ENCODE measurements at regions not wholly inside any gene's neighbourhood (a gene's known extent, or its start where the extent isn't known, plus 50 kb on each side); places are given as distances from the start of the nearest gene placed in this dataset.

- DNase-seq, result no peak
These were observed 268.4 kb upstream of the ATP11B start for GRCh38 chr3:182524711-182525401.

DNA sequence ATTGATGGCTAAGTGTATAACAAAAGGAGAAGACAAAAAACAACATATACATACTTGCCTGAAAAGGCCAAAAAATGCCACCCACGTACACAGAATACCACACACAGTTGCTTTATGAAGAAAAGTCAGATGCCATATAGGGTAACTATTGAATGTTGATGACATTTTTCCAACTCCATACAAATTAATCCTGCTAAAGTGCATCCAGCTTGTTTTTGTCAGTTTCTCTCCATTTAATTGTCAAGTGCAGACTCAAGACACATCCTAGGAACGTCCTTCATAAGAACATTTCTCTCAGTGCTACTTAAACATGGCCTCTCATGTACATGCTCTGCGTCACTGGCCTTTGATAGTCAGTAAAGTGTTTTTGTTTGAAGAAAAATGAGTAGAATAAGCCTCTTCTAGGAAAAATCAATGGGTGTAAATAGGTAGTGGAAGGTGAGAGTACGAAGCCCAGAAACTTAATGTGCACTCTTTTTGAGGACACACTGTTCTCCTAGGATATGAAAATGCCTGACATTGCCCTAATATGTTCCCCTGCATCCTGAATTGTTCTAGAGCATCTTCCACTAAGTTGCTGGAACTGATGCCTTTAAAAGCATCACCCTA, 267.4 kb upstream of the ATP11B start:
- DNase-seq, result no peak

- no peak for DNase-seq
These were observed 265.6 kb upstream of the ATP11B start for GRCh38 chr3:182527745-182528144.

GRCh38 chr3:182530316-182530715, 263.0 kb upstream of the ATP11B start:
- DNase-seq, result no peak

DNA sequence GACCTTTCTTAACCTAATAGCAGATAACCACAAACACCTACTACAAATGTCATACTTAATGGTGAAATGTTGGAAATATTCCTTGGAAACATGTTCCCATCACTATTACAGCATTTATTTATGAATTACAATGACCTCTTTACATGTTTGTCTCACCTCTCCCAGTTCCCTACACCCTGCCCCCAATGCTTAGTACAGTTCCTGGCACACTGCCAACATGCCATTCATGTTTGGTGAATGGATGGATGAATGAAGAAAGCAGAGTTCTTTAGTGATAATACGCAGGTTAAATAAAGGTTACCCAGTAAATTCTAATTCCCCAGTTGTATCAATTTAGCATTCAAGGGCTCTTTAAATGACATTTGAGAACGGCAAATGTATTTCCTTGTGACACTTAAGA, 259.9 kb upstream of the ATP11B start:
- no peak for DNase-seq

GRCh38 chr3:182544542-182544941, 248.8 kb upstream of the ATP11B start:
- no peak for DNase-seq

GRCh38 chr3:182562274-182562673, 231.0 kb upstream of the ATP11B start:
- DNase-seq, result no peak

- no peak for DNase-seq
These were observed 227.1 kb upstream of the ATP11B start for GRCh38 chr3:182565916-182566796.

DNA sequence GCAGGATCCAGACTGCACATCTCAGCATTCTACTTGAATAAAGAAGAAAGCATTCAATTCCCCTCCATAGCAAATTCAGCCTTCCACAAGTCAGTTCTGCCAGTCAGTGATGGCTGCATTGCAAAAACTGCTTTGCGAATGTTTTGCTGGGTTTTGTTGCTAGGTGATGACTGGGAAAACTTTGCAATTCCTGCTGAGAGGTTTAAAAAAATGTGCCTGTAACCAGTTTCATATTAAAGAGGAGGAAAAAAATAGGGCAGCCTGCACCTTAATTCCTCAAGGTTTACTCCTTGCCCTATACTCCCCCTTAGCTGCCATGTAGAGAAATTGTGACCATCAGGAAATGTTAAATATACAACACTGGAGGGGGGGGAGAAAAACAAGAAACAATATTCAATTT, 225.6 kb upstream of the ATP11B start:
- DNase-seq, result no peak

DNA sequence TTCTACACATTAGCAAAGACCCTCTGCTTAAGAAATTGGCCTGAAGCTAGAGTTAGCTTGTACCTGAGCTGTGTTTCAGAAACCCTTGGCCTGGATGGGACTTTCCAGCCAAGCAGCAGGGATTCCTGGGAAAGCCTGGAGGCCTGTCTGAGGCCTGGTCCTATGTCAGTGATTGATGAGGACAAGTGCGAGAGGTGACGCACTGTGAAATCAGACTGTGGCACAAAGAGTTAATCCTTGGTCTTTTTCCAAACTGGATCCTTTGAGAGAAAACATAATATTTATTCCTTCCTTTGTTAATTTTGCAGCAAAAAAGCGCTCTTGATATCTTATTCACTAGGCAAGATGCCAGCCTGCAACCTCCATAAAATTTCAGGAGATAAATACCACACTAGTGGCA, 225.0 kb upstream of the ATP11B start:
- no peak for DNase-seq

DNA sequence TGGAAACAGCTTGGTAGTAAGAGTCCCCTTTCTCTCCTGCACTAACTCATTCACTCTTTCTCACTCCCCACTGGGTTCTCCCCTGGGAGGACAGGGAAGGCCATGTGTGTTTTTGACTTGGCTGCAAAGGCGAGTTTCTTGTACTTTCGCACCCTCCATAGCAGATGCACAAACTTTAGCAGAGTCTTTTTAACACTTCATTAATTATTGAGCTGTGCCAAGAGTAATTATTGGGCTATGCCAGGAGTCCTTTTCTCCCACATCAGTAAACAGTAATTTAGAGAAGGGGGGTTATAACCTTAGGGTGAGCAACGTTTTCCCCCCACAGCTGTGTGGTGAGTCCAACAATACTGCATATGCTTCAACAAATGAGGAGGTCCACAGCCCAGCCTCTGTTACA, 224.4 kb upstream of the ATP11B start:
- no peak for DNase-seq

DNA sequence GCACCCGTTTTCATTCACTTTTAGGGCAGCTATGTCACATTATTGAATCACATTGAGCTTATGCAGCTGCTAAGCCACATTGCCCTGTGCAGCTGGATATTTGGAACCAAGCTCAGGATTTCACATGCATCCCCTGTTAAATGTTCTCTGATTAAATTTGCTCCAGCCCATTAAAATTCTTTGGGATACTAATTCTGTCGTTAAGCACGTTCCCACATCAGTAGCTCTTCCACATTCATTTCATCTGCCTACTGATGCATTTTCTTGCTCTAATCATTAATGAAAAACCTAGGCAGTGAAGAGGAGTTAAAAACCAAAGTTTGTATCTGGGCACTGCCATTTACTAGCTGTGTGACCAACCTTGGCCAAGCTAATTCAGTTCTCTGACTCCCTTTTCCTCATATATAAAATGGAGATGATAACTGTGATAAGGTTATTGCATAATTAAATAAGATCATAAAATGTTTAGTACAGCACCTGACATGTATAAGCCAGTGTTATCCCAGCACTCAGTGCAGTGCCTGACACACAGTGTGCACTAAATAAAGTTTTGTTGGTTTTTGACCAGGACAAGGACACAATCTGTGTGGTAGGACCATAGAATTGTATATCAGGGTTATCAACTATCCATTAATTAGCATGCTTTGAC, 222.2 kb upstream of the ATP11B start:
- DNase-seq, result no peak

- no peak for DNase-seq
These were observed 217.4 kb upstream of the ATP11B start for GRCh38 chr3:182575941-182576340.

DNA sequence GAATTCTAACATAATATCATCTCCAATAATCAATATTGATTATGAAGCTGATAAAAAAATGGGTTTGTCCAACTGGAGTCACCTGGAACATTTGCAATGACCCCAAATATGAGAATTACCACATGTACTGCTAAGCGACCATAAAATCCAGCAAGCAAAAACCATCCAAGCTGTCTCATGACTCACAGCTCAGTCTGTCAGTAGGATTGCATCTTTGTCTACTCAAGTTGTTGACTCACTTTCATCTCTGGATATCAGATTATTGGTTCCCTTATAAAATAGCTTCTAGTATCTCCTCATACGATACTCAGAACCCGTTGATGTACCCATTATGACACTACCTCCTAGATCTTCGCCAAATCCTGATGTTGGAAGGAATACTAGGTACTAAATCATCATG, 209.8 kb upstream of the ATP11B start:
- DNase-seq, result no peak

GRCh38 chr3:182585532-182586150, 207.7 kb upstream of the ATP11B start:
- DNase-seq, result no peak

DNA sequence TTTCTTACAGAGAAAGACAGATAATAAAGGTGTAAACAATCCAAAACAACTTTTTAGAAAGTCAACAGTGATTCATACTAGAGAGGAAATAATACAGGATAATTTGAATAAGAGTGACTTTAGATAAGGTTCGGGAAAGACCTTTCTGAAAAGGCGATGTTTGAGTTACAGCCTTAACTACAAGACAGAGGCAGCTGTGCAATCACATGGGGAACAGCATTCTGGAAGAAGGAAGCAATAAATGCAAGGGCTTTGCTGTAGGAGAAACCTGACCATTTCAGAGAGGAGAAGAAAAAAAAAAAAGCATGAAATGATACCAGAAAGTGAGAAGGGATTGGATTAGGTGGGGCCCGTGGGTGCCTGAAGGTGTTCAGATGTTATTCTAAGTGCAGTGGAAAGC, 200.6 kb upstream of the ATP11B start:
- DNase-seq, result no peak

GRCh38 chr3:182596676-182597410, 196.5 kb upstream of the ATP11B start:
- DNase-seq, result no peak

DNA sequence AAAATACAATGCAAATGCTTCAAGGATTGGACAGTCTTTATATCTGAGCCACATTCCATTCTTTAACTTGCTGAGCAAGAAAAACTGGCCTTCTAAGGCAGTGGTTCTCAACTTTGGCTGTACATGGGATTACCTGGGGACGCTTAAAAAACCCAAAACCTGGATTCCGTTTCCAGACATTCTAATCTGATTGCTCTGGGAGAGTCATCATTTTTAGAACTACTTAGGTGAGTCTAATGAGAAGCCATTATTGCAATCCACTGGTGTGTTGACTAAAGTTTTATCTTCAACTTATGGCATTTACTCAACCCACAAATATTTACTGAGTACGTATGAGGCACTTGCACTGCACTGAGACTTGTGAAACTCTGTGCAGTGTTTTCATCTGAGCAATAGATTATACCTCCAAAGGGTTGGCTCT, 195.7 kb upstream of the ATP11B start:
- DNase-seq, result no peak

DNA sequence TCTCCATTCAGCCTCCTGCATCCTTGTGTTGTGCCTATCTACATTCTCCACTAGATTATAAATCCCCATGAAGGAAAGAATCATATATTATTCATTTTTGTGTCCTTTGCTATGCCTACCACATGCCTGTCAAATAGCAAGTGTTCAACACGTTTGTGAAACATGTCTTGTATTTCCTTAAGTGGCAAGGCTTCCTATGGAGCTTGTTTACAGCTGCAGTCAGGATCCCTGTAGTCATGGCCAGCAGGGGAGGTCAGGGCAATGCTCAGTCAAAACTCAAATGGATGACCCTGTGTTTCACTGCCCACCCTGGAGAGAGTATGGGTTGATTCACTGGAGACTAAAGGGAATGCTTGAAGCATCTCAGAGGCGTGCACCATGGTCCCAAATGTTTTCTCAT, 191.7 kb upstream of the ATP11B start:
- DNase-seq, result no peak

DNA sequence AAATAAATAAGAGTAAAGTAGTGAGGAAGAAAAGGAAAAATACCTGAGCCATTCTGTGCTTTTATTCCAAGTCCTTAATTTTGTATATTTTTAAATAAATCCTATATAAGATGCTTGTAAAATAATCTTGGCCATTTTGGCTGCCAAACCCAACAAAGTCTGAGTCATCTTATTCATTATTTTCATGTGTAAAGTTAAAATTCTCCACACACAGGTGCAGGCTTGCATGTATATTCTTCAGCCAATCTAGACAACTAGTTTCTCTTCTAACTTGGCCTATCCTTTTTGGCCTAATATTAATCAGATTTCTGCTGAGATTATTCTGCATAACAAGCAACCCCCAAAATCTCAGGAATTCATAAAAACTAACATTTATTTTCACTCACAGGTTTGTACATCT, 189.8 kb upstream of the ATP11B start:
- DNase-seq, result no peak

- DNase-seq, result no peak
These were observed 187.3 kb upstream of the ATP11B start for GRCh38 chr3:182605882-182606611.

All from inflammatory macrophage (primary cell).